Panc1 (cell line): ENCODE measurements at regions not wholly inside any gene's neighbourhood (a gene's known extent, or its start where the extent isn't known, plus 50 kb on each side); places are given as distances from the start of the nearest gene placed in this dataset.

Experiments used
- POLR2AphosphoS5 ChIP-seq: IDR thresholded peaks from 2 replicates; pipeline ENCODE4 v1.6.1; 2012; ENCODE audit warnings: mild to moderate bottlenecking, low read depth, low read length, moderate library complexity
- SIN3A ChIP-seq: IDR thresholded peaks from 2 replicates; pipeline ENCODE4 v1.6.1; 2012; ENCODE audit warnings: low read depth, mild to moderate bottlenecking, low read length, moderate library complexity, borderline replicate concordance; ENCODE audit not compliant: insufficient read depth
- TCF7L2 ChIP-seq: IDR thresholded peaks from 2 replicates; pipeline ENCODE4 v1.6.1; 2011; ENCODE audit warnings: mild to moderate bottlenecking, low read depth, low read length, inconsistent platforms
- TF ChIP-seq, protein P1 (sequence below): fragments of 450-650 bp; IDR thresholded peaks from 2 replicates; pipeline ENCODE4 v1.5.1; 2017; ENCODE audit warnings: mild to moderate bottlenecking
- TF ChIP-seq, protein P2 (sequence below), 2 experiments: IDR thresholded peaks; 2 replicates each; pipeline ENCODE4 v1.6.1; 2011 to 2012; ENCODE audit warnings: low read depth in 2 of 2, control low read depth in 1 of 2, low read length in 1 of 2, mild to moderate bottlenecking in 1 of 2, moderate library complexity in 1 of 2; ENCODE audit not compliant: insufficient read depth in 1 of 2

DNA sequence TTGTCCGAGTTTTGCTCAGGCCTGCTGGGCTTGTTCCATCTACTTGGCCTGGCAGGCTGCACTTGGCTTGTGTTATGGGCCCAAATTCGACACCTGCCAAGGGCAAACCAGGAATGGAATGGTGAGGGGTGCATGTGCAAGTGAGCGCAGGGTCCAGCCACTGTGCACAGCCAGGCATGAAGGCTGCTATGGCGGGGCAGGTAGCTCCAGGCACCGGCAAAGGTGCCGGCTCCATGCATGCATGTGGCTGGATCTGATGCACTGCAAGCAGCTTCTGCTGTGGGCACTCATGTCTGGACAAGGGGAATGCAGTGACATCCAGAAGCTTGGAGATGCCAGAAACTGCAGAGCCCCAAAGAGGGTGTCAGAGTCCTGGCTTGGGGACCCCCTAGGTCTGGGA is 463.0 kb downstream of the EPHA3 start:
- TF ChIP-seq, protein P1, sequence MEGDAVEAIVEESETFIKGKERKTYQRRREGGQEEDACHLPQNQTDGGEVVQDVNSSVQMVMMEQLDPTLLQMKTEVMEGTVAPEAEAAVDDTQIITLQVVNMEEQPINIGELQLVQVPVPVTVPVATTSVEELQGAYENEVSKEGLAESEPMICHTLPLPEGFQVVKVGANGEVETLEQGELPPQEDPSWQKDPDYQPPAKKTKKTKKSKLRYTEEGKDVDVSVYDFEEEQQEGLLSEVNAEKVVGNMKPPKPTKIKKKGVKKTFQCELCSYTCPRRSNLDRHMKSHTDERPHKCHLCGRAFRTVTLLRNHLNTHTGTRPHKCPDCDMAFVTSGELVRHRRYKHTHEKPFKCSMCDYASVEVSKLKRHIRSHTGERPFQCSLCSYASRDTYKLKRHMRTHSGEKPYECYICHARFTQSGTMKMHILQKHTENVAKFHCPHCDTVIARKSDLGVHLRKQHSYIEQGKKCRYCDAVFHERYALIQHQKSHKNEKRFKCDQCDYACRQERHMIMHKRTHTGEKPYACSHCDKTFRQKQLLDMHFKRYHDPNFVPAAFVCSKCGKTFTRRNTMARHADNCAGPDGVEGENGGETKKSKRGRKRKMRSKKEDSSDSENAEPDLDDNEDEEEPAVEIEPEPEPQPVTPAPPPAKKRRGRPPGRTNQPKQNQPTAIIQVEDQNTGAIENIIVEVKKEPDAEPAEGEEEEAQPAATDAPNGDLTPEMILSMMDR = no peak
- no peak for TF ChIP-seq POLR2AphosphoS5
- TF ChIP-seq, protein P2, sequence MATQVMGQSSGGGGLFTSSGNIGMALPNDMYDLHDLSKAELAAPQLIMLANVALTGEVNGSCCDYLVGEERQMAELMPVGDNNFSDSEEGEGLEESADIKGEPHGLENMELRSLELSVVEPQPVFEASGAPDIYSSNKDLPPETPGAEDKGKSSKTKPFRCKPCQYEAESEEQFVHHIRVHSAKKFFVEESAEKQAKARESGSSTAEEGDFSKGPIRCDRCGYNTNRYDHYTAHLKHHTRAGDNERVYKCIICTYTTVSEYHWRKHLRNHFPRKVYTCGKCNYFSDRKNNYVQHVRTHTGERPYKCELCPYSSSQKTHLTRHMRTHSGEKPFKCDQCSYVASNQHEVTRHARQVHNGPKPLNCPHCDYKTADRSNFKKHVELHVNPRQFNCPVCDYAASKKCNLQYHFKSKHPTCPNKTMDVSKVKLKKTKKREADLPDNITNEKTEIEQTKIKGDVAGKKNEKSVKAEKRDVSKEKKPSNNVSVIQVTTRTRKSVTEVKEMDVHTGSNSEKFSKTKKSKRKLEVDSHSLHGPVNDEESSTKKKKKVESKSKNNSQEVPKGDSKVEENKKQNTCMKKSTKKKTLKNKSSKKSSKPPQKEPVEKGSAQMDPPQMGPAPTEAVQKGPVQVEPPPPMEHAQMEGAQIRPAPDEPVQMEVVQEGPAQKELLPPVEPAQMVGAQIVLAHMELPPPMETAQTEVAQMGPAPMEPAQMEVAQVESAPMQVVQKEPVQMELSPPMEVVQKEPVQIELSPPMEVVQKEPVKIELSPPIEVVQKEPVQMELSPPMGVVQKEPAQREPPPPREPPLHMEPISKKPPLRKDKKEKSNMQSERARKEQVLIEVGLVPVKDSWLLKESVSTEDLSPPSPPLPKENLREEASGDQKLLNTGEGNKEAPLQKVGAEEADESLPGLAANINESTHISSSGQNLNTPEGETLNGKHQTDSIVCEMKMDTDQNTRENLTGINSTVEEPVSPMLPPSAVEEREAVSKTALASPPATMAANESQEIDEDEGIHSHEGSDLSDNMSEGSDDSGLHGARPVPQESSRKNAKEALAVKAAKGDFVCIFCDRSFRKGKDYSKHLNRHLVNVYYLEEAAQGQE (IDR thresholded peaks at IDR 0.05; ENCODE audit: insufficient read depth in 1 of 2, low read depth in 2 of 2, low read length in 1 of 2) = no peak
- no peak for TF ChIP-seq TCF7L2
- no peak for TF ChIP-seq SIN3A
